ENCODE measurements at regions not wholly inside any gene's neighbourhood (a gene's known extent, or its start where the extent isn't known, plus 50 kb on each side); places are given as distances from the start of the nearest gene placed in this dataset.

DNA sequence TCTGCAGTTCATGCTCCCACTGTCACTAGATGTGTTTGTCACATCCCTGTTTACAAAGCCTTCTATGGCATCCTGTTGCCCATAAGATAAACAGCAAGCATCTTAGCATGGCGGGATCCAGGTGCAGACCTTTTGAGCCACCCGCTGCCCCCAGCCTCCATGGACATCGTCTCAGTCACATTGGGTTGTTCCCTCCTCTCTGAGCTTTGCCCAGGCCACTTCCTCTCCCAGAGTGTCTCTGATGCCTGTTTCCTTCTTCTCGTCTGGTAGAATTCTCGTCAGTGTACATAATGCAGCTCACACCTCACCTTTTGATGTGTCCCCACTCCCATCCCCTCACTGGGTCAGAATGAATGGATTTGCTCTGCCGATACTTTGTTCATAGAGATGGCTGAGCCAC, 239.0 kb upstream of the APCDD1 start:
- H3K27ac ChIP-seq (replicated peaks), result no peak overlapping the region
- no peaks in the 10 kb centered on the region for H3K27me3 ChIP-seq (ENCODE audit: insufficient read depth, poor library complexity, severe bottlenecking)
- peak in 1 of 2 experiments; percentile 28 for DNase-seq (ENCODE audit: low read depth in 1 of 2, low spot score in 1 of 2)
- peak; percentile 83 for TF ChIP-seq SPI1 (IDR thresholded peaks at IDR 0.05; ENCODE audit: borderline replicate concordance, low read depth)
- no peak for TF ChIP-seq CTCF (IDR thresholded peaks at IDR 0.05; ENCODE audit: insufficient read depth, low read length)
- H3K4me3 ChIP-seq (replicated peaks; ENCODE audit: insufficient read depth, low read length), result no peak overlapping the region

DNA sequence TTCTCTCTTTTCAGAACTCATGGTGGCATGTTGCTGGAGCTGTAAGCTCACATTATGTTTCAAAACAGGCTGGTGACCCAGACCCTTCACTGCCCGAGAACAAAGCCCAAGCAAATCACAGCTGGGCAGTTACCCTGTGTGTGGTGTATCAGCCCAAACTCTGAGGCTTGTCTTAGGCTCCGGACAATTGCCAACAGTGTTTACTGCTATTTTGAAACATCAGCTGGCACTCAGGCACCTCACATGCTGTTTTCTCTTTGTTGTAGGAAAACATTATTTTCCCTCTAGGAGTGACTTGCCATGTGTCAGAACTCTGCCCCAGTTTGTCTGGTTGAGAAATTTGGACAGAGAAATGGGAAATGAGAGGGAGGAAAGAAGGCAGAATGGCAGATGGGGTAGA, 237.6 kb upstream of the APCDD1 start:
- no peak for TF ChIP-seq POLR2AphosphoS5 (IDR thresholded peaks at IDR 0.05; ENCODE audit: low read depth)
- TF ChIP-seq SPI1 (IDR thresholded peaks at IDR 0.05; ENCODE audit: borderline replicate concordance, low read depth), result no peak
- TF ChIP-seq, protein P1, sequence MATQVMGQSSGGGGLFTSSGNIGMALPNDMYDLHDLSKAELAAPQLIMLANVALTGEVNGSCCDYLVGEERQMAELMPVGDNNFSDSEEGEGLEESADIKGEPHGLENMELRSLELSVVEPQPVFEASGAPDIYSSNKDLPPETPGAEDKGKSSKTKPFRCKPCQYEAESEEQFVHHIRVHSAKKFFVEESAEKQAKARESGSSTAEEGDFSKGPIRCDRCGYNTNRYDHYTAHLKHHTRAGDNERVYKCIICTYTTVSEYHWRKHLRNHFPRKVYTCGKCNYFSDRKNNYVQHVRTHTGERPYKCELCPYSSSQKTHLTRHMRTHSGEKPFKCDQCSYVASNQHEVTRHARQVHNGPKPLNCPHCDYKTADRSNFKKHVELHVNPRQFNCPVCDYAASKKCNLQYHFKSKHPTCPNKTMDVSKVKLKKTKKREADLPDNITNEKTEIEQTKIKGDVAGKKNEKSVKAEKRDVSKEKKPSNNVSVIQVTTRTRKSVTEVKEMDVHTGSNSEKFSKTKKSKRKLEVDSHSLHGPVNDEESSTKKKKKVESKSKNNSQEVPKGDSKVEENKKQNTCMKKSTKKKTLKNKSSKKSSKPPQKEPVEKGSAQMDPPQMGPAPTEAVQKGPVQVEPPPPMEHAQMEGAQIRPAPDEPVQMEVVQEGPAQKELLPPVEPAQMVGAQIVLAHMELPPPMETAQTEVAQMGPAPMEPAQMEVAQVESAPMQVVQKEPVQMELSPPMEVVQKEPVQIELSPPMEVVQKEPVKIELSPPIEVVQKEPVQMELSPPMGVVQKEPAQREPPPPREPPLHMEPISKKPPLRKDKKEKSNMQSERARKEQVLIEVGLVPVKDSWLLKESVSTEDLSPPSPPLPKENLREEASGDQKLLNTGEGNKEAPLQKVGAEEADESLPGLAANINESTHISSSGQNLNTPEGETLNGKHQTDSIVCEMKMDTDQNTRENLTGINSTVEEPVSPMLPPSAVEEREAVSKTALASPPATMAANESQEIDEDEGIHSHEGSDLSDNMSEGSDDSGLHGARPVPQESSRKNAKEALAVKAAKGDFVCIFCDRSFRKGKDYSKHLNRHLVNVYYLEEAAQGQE (IDR thresholded peaks at IDR 0.05; ENCODE audit: insufficient replicate concordance, low read depth), result no peak
- no peak for TF ChIP-seq GABPA (IDR thresholded peaks at IDR 0.05; ENCODE audit: low read depth)
- no peak for TF ChIP-seq CTCF (IDR thresholded peaks at IDR 0.05; ENCODE audit: insufficient read depth, low read length)
- no peak overlapping the region for H3K4me3 ChIP-seq (replicated peaks; ENCODE audit: insufficient read depth, low read length)
- DNase-seq (ENCODE audit: low read depth in 1 of 2, low spot score in 1 of 2), result no peak
- no peaks in the 10 kb centered on the region for H3K27me3 ChIP-seq (ENCODE audit: insufficient read depth, poor library complexity, severe bottlenecking)
- no peak overlapping the region for H3K27ac ChIP-seq (replicated peaks)

DNA sequence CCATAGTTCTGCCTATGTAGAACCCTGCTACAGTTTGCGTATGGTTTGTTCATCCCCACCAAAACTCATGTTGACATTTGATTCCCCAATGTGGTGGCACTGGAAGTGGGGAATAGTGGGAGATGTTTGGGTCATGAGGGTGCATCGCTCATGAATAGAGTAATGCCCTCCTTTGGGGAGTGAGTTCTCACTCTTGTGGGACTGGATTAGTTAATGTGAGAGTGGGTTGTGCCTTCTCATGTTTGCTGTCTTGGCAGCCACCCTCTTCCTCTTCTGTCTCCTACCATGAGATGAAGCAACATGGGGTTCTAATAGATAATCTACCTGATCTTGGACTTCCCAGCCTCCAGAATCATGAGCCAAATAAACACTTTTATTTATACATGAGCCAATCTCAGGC, 237.2 kb upstream of the APCDD1 start:
- TF ChIP-seq POLR2AphosphoS5 (IDR thresholded peaks at IDR 0.05; ENCODE audit: low read depth) (no peak), SPI1 (IDR thresholded peaks at IDR 0.05; ENCODE audit: borderline replicate concordance, low read depth) (no peak), GABPA (IDR thresholded peaks at IDR 0.05; ENCODE audit: low read depth) (no peak), CTCF (IDR thresholded peaks at IDR 0.05; ENCODE audit: insufficient read depth, low read length) (no peak)
- TF ChIP-seq, protein P1 (IDR thresholded peaks at IDR 0.05; ENCODE audit: insufficient replicate concordance, low read depth), result no peak
- H3K27me3 ChIP-seq (ENCODE audit: insufficient read depth, poor library complexity, severe bottlenecking), result no peaks in the 10 kb centered on the region
- DNase-seq (ENCODE audit: low read depth in 1 of 2, low spot score in 1 of 2), result no peak
- H3K27ac ChIP-seq (replicated peaks), result no peak overlapping the region
- H3K4me3 ChIP-seq (replicated peaks; ENCODE audit: insufficient read depth, low read length), result no peak overlapping the region

- Histone ChIP-seq H3K27ac (replicated peaks) (no peak overlapping the region), H3K27me3 (ENCODE audit: insufficient read depth, poor library complexity, severe bottlenecking) (no peaks in the 10 kb centered on the region), H3K4me3 (replicated peaks; ENCODE audit: insufficient read depth, low read length) (no peak overlapping the region)
- DNase-seq (ENCODE audit: low read depth in 1 of 2, low spot score in 1 of 2), result no peak
- TF ChIP-seq CTCF (IDR thresholded peaks at IDR 0.05; ENCODE audit: insufficient read depth, low read length) (no peak), POLR2AphosphoS5 (IDR thresholded peaks at IDR 0.05; ENCODE audit: low read depth) (no peak), SPI1 (IDR thresholded peaks at IDR 0.05; ENCODE audit: borderline replicate concordance, low read depth) (no peak), GABPA (IDR thresholded peaks at IDR 0.05; ENCODE audit: low read depth) (no peak)
- TF ChIP-seq, protein P1 (IDR thresholded peaks at IDR 0.05; ENCODE audit: insufficient replicate concordance, low read depth), result no peak
These were observed 229.1 kb upstream of the APCDD1 start for GRCh38 chr18:10225300-10225699.

Measured in HL-60 (cell line).